Esophagus squamous epithelium (tissue), 5 donors: ENCODE measurements at regions not wholly inside any gene's neighbourhood (a gene's known extent, or its start where the extent isn't known, plus 50 kb on each side); places are given as distances from the start of the nearest gene placed in this dataset.
"Not testable (repeated sequence)": the region's sequence is repeated elsewhere in the genome, so short reads cannot be mapped to it uniquely, and the experiment has no call there.

Experiments
- DNase-seq: peaks from one replicate; lab custom pipeline; 2025; lab: John Stamatoyannopoulos, UW
- H3K27ac ChIP-seq, 4 donors: fragments of 200-600 bp; sonication (generic); one replicate each; pipeline ENCODE4 v1.5.1; 2016 to 2019; ENCODE audit warnings: mild to moderate bottlenecking in 1 of 4
- H3K27me3 ChIP-seq, 4 donors: fragments of 200-600 bp; sonication (generic); 1 replicate in 3 of 4; 2 replicates in 1 of 4; pipeline versions ENCODE4 v1.5.1 to v1.6.0; 2017 to 2021; ENCODE audit warnings: antibody characterized with exemption in 1 of 4
- H3K36me3 ChIP-seq, 3 donors: fragments of 200-600 bp; sonication (generic); one replicate each; pipeline ENCODE4 v1.5.1; 2016 to 2019
- H3K4me1 ChIP-seq, 3 donors: fragments of 200-600 bp; sonication (generic); one replicate each; pipeline ENCODE4 v1.5.1; 2017 to 2019
- H3K4me3 ChIP-seq, 4 donors: fragments of 200-600 bp; sonication (generic); 1 replicate in 3 of 4; 2 replicates in 1 of 4; pipeline ENCODE4 v1.5.1; 2016 to 2019; ENCODE audit warnings: mild to moderate bottlenecking in 2 of 4, moderate library complexity in 1 of 4
- H3K9me3 ChIP-seq, 3 donors: fragments of 200-600 bp; sonication (generic); one replicate each; pipeline ENCODE4 v1.5.1; 2016 to 2019
- POLR2A ChIP-seq, 4 donors: fragments of 450-650 bp; IDR thresholded peaks; one replicate each; pipeline ENCODE4 v1.6.1; 2017; ENCODE audit warnings: antibody characterized with exemption in 4 of 4, mild to moderate bottlenecking in 4 of 4, moderate library complexity in 3 of 4
- WGBS, 2 donors: methylation state at CpG; one replicate each; pipeline ENCODE4 v1.1.5; 2018; 5-methylcytosine and 5-hydroxymethylcytosine counted together
- intact Hi-C: fragments of 100-400 bp; cut with DNase I; formaldehyde crosslinking; loops from one replicate; pipeline ENCODE4 v1.15.0; 2022
- TF ChIP-seq, protein P1 (sequence below), 6 experiments: fragments of 450-650 bp in 4 of 6; fragments of 200-600 bp in 2 of 6; sonication (generic) in 2 of 6; IDR thresholded peaks; one replicate each; pipeline ENCODE4 v1.5.1; 2016 to 2019; ENCODE audit warnings: antibody characterized with exemption in 6 of 6, mild to moderate bottlenecking in 4 of 6, moderate library complexity in 4 of 6
- donor health status: DM: yes; HTN: yes; CAD: no.

DNA sequence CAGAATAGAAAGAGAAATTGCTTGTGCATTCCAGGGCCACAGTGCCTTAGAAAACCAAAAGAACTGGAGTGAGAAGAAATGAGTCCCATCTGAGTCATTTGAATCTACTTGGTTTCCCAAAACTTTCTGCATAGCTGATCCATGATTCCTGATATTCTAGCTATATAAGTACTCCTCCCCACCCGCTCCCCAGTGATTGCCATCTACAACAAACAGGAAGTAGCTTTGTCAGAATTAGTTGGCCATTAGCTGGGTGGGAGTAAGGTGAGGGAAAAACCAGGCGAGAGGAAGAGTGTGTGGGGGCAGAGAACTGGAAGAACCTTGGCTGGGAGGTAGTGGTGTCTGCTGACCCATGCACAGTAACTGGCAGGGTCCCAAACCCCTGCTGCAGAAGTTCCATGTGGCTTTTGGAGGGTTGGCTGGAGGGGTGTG lies 122.1 kb downstream of the ACAA2 start:
- Histone ChIP-seq H3K4me3 (no peak overlapping the region), H3K36me3 (no peaks in the 10 kb centered on the region), H3K27ac (no peak overlapping the region), H3K9me3 (no peaks in the 10 kb centered on the region), H3K27me3 (no peaks in the 10 kb centered on the region), H3K4me1 (no peaks in the 10 kb centered on the region)
- WGBS, 2 donors = 15 to 30% methylated on average over 1 to 2 of the region's 2 CpGs
- intact Hi-C loops = no loop called here
- DNase-seq = no peak
- TF ChIP-seq, protein P1, sequence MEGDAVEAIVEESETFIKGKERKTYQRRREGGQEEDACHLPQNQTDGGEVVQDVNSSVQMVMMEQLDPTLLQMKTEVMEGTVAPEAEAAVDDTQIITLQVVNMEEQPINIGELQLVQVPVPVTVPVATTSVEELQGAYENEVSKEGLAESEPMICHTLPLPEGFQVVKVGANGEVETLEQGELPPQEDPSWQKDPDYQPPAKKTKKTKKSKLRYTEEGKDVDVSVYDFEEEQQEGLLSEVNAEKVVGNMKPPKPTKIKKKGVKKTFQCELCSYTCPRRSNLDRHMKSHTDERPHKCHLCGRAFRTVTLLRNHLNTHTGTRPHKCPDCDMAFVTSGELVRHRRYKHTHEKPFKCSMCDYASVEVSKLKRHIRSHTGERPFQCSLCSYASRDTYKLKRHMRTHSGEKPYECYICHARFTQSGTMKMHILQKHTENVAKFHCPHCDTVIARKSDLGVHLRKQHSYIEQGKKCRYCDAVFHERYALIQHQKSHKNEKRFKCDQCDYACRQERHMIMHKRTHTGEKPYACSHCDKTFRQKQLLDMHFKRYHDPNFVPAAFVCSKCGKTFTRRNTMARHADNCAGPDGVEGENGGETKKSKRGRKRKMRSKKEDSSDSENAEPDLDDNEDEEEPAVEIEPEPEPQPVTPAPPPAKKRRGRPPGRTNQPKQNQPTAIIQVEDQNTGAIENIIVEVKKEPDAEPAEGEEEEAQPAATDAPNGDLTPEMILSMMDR (IDR thresholded peaks at IDR 0.05) = no peak
- no peak for TF ChIP-seq POLR2A (IDR thresholded peaks at IDR 0.05)

DNA sequence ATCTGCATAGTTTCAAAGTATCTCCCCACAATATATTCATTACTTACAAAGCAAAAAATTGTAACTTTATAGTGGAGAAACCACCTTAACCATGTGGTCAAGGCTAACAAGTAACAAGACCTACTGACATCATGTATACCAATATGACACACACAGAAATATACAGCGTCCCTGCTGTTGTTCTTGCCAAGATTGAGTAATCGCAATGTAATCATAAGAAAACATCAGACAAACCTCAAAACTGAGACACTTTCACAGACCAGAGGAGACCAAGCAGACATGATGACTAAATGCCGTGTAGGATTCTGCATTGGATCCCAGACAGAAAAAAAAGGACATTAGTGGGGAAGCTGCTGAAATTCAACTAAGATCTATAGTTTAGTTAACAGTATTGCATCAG lies 123.0 kb downstream of the ACAA2 start:
- no peak for TF ChIP-seq POLR2A (IDR thresholded peaks at IDR 0.05)
- TF ChIP-seq, protein P1 (IDR thresholded peaks at IDR 0.05) = no peak
- H3K27me3 ChIP-seq = no peaks in the 10 kb centered on the region
- no peaks in the 10 kb centered on the region for H3K9me3 ChIP-seq
- intact Hi-C loops = no loop called here
- no peak overlapping the region for H3K27ac ChIP-seq
- no peak overlapping the region for H3K4me3 ChIP-seq
- WGBS, 2 donors = 24 to 38% methylated on average over 3 of the region's 3 CpGs
- H3K4me1 ChIP-seq = no peaks in the 10 kb centered on the region
- no peaks in the 10 kb centered on the region for H3K36me3 ChIP-seq
- no peak for DNase-seq

- Histone ChIP-seq H3K4me3 (no peak overlapping the region), H3K9me3 (no peaks in the 10 kb centered on the region), H3K36me3 (no peaks in the 10 kb centered on the region), H3K27me3 (no peaks in the 10 kb centered on the region), H3K27ac (no peak overlapping the region), H3K4me1 (no peaks in the 10 kb centered on the region)
- no peak for DNase-seq
- no peak for TF ChIP-seq POLR2A (IDR thresholded peaks at IDR 0.05)
- TF ChIP-seq, protein P1 (IDR thresholded peaks at IDR 0.05) = no peak
- 56 to 67% methylated on average over 6 of the region's 6 CpGs for WGBS, 2 donors
- intact Hi-C loops = no loop called here
Measured at GRCh38 chr18:49685231-49685942, 123.5 kb downstream of the LIPG start.

- DNase-seq, H3K4me3 ChIP-seq, H3K36me3 ChIP-seq, H3K4me1 ChIP-seq, H3K27me3 ChIP-seq, H3K9me3 ChIP-seq, intact Hi-C loops, H3K27ac ChIP-seq: not testable (repeated sequence)
- WGBS, 2 donors = 82 to 96% methylated on average over 3 of the region's 3 CpGs
Measured at GRCh38 chr18:49682803-49683190, 120.9 kb downstream of the LIPG start.

DNA sequence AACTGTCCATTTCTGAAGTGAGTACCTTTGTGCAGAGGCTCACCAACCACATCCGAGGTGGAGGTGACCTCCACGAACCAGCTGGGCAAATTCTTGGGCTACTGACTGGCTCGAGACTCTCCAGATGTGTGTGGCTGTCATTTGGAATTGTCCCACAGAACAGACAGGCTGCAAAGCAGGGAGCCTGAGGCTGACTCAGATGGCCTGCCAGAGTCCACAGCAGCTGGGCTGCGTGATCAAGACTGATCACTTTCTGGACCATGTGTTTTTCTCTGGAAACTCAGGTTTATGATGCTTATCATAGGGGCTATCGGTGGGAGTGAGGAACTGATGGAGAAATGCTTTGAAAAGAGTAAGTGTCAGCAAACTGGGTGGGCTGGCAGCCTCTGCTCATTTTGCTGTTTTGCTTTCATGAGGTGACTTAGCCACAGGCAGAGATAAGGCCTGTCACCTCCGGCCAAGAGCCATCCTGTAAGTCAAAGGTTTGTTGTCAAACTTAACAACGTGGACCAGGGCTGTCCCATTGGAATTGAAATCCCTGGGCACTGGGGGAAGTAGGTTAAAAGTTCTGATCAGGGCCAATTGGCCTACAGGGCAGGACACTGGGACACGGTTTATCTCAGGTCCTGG lies 120.4 kb downstream of the LIPG start:
- TF ChIP-seq POLR2A (IDR thresholded peaks at IDR 0.05) = no peak
- TF ChIP-seq, protein P1 (IDR thresholded peaks at IDR 0.05) = no peak
- intact Hi-C loops = no loop called here

More for the DNA sequence above, 120.4 kb downstream of the LIPG start:
- WGBS, 2 donors = 82 to 88% methylated on average over 5 to 6 of the region's 8 CpGs
- Histone ChIP-seq H3K4me3 (no peak overlapping the region), H3K36me3 (no peaks in the 10 kb centered on the region), H3K27me3 (peaks cover 0 to 4% (median 0%) of the 10 kb centered on the region in 4 donors), H3K9me3 (no peaks in the 10 kb centered on the region), H3K4me1 (no peaks in the 10 kb centered on the region), H3K27ac (no peak overlapping the region)
- DNase-seq = no peak
